Right lung (tissue), 2 donors: ENCODE measurements at regions not wholly inside any gene's neighbourhood (a gene's known extent, or its start where the extent isn't known, plus 50 kb on each side); places are given as distances from the start of the nearest gene placed in this dataset.
"Not testable (repeated sequence)": the region's sequence is repeated elsewhere in the genome, so short reads cannot be mapped to it uniquely, and the experiment has no call there.

Experiments
- DNase-seq, 2 donors: peaks; one replicate each; pipeline ENCODE4 v3.0.0-alpha.2; 2013

- no peak for DNase-seq
These were observed 764.3 kb downstream of the SLC6A15 start for GRCh38 chr12:84148335-84148734.

GRCh38 chr12:84136862-84137367 is 775.7 kb downstream of the SLC6A15 start:
- DNase-seq = no peak

GRCh38 chr12:84135586-84136279 is 776.9 kb downstream of the SLC6A15 start:
- no peak for DNase-seq

- no peak for DNase-seq
These were observed 777.7 kb downstream of the SLC6A15 start for GRCh38 chr12:84134797-84135366.

- DNase-seq = no peak
These were observed 781.5 kb downstream of the SLC6A15 start for GRCh38 chr12:84131076-84131475.

GRCh38 chr12:84128117-84128991 is 784.2 kb downstream of the SLC6A15 start:
- DNase-seq = no peak

GRCh38 chr12:84124211-84124610 is 788.4 kb downstream of the SLC6A15 start:
- no peak for DNase-seq

GRCh38 chr12:84117190-84117589 is 795.4 kb downstream of the SLC6A15 start:
- DNase-seq = no peak

GRCh38 chr12:84113666-84114065 is 798.9 kb downstream of the SLC6A15 start:
- no peak for DNase-seq

GRCh38 chr12:84103886-84104285 is 808.7 kb downstream of the SLC6A15 start:
- DNase-seq = not testable (repeated sequence)

- DNase-seq = not testable (repeated sequence)
These were observed 810.6 kb downstream of the SLC6A15 start for GRCh38 chr12:84101963-84102362.

- DNase-seq = not testable (repeated sequence)
These were observed 813.0 kb downstream of the SLC6A15 start for GRCh38 chr12:84099591-84099990.

- no peak for DNase-seq
These were observed 820.9 kb downstream of the SLC6A15 start for GRCh38 chr12:84091651-84092050.

- DNase-seq = no peak
These were observed 823.2 kb downstream of the SLC6A15 start for GRCh38 chr12:84089356-84089755.

GRCh38 chr12:84085046-84085445 is 827.6 kb downstream of the SLC6A15 start:
- no peak for DNase-seq

GRCh38 chr12:84079626-84080025 is 833.0 kb downstream of the SLC6A15 start:
- no peak for DNase-seq

GRCh38 chr12:84077679-84078078 is 834.9 kb downstream of the SLC6A15 start:
- DNase-seq = peak; percentile 16 to 25

- DNase-seq = no peak
These were observed 836.6 kb downstream of the SLC6A15 start for GRCh38 chr12:84075991-84076390.

- DNase-seq = no peak
These were observed 839.2 kb downstream of the SLC6A15 start for GRCh38 chr12:84073401-84073800.

- DNase-seq = no peak
These were observed 839.6 kb downstream of the SLC6A15 start for GRCh38 chr12:84072961-84073360.

- no peak for DNase-seq
These were observed 842.3 kb downstream of the SLC6A15 start for GRCh38 chr12:84070292-84070691.

GRCh38 chr12:84069699-84070098 is 842.9 kb downstream of the SLC6A15 start:
- no peak for DNase-seq

- no peak for DNase-seq
These were observed 843.4 kb downstream of the SLC6A15 start for GRCh38 chr12:84069198-84069597.
